K562 (cell line): ENCODE measurements at regions not wholly inside any gene's neighbourhood (a gene's known extent, or its start where the extent isn't known, plus 50 kb on each side); places are given as distances from the start of the nearest gene placed in this dataset.

Source experiments
- CTCF ChIP-seq, 3 experiments: IDR thresholded peaks in 2 of 3; conservative IDR thresholded peaks in 1 of 3; 2 replicates each; pipeline ENCODE4 v1.5.1; 2011 to 2012; ENCODE audit warnings: low read length in 3 of 3, mild to moderate bottlenecking in 3 of 3, control low read depth in 2 of 3, improper control_type of control experiment in 1 of 3, inconsistent platforms in 1 of 3, low read depth in 1 of 3, mixed read lengths in 1 of 3, moderate library complexity in 1 of 3; ENCODE audit not compliant: insufficient read depth in 2 of 3
- ELF2 ChIP-seq: fragments of 250-450 bp; sonication (Bioruptor Pico); IDR thresholded peaks from 2 replicates; pipeline ENCODE4 v1.5.0; 2021; ENCODE audit warnings: mild to moderate bottlenecking
- GMEB1 ChIP-seq: fragments of 250-450 bp; sonication (Bioruptor Pico); IDR thresholded peaks from 2 replicates; pipeline ENCODE4 v1.4.0; 2020; ENCODE audit warnings: mild to moderate bottlenecking
- HDAC6 ChIP-seq: IDR thresholded peaks from 2 replicates; pipeline ENCODE4 v1.6.1; 2012; ENCODE audit warnings: low read depth, mild to moderate bottlenecking, control low read depth, inconsistent platforms, low read length, moderate library complexity
- HMG20A ChIP-seq: fragments of 450-650 bp; formaldehyde crosslinking; conservative IDR thresholded peaks from 2 replicates; pipeline ENCODE4 v1.4.0; 2020; ENCODE audit warnings: mild to moderate bottlenecking, mixed read lengths
- KLF16 ChIP-seq: IDR thresholded peaks from 2 replicates; pipeline ENCODE4 v1.6.1; 2016; ENCODE audit warnings: antibody characterized with exemption
- MTF1 ChIP-seq: fragments of 250-450 bp; sonication (Bioruptor Pico); IDR thresholded peaks from 2 replicates; pipeline ENCODE4 v1.9.0; 2021; ENCODE audit warnings: moderate library complexity, mild to moderate bottlenecking, inconsistent platforms, borderline replicate concordance
- PHF8 ChIP-seq: fragments of 200-600 bp; sonication (generic); IDR thresholded peaks from 2 replicates; pipeline ENCODE4 v1.6.1; 2012; ENCODE audit warnings: mixed run types, mild to moderate bottlenecking, inconsistent platforms, low read length, moderate library complexity, borderline replicate concordance
- POLR2A ChIP-seq: fragments of 450-650 bp; conservative IDR thresholded peaks from 2 replicates; pipeline ENCODE4 v1.6.1; 2016
- PTBP1 ChIP-seq: fragments of 200-400 bp; formaldehyde crosslinking; IDR thresholded peaks from 2 replicates; pipeline ENCODE4 v1.6.1; 2017; ENCODE audit warnings: low read depth, low read length
- RAD21 ChIP-seq, 2 experiments: fragments of 250-450 bp in 1 of 2; fragments of 450-650 bp in 1 of 2; sonication (Bioruptor Pico) in 1 of 2; formaldehyde crosslinking in 1 of 2; IDR thresholded peaks in 1 of 2; conservative IDR thresholded peaks in 1 of 2; 2 replicates each; pipeline versions ENCODE4 v1.4.0 to v1.8.0; 2020 to 2022; ENCODE audit warnings: mild to moderate bottlenecking in 2 of 2, moderate library complexity in 1 of 2
- RFX5 ChIP-seq: IDR thresholded peaks from 2 replicates; pipeline ENCODE4 v1.6.1; 2011; ENCODE audit warnings: low read depth, mild to moderate bottlenecking, improper control_type of control experiment, low read length
- SMAD2 ChIP-seq: fragments of 150-350 bp; IDR thresholded peaks from 2 replicates; pipeline ENCODE4 v1.6.1; 2014; ENCODE audit warnings: low read depth, mild to moderate bottlenecking, low read length
- SMC3 ChIP-seq: conservative IDR thresholded peaks from 2 replicates; pipeline ENCODE4 v1.6.1; 2011; ENCODE audit warnings: low read depth, low read length, improper control_type of control experiment; ENCODE audit not compliant: insufficient read depth
- TEAD1 ChIP-seq, 2 experiments: fragments of 450-650 bp in 1 of 2; sonication (generic) in 1 of 2; formaldehyde crosslinking; IDR thresholded peaks; 2 replicates each; pipeline versions ENCODE4 v1.4.0 to v1.8.0; 2020 to 2022; ENCODE audit warnings: mild to moderate bottlenecking in 2 of 2, missing genetic modification reagents in 1 of 2
- TEAD4 ChIP-seq, 2 experiments: sonication (generic) in 1 of 2; formaldehyde crosslinking in 1 of 2; IDR thresholded peaks; 2 replicates each; pipeline versions ENCODE4 v1.6.1 to v1.8.0; 2012 to 2022; ENCODE audit warnings: borderline replicate concordance in 1 of 2, inconsistent platforms in 1 of 2, low read length in 1 of 2, mild to moderate bottlenecking in 1 of 2, missing genetic modification reagents in 1 of 2
- TOE1 ChIP-seq, 2 experiments: fragments of 450-650 bp in 1 of 2; sonication (generic) in 1 of 2; formaldehyde crosslinking in 1 of 2; IDR thresholded peaks; 2 replicates each; pipeline versions ENCODE4 v1.7.1 to v1.8.0; 2016 to 2022; ENCODE audit warnings: borderline replicate concordance in 2 of 2, mild to moderate bottlenecking in 2 of 2, antibody characterized with exemption in 1 of 2, inconsistent platforms in 1 of 2, low read depth in 1 of 2, missing genetic modification reagents in 1 of 2, moderate library complexity in 1 of 2
- WHSC1 ChIP-seq: IDR thresholded peaks from one replicate; pipeline ENCODE4 v1.6.1; 2012; ENCODE audit warnings: low read length, control low read depth, inconsistent platforms
- ZKSCAN1 ChIP-seq: fragments of 150-350 bp; IDR thresholded peaks from 2 replicates; pipeline ENCODE4 v1.6.1; 2016; ENCODE audit warnings: low read depth, low read length
- ZNF184 ChIP-seq: sonication (generic); formaldehyde crosslinking; IDR thresholded peaks from 2 replicates; pipeline ENCODE4 v1.5.0; 2020; ENCODE audit warnings: missing genetic modification reagents
- ZNF212 ChIP-seq: fragments of 450-650 bp; formaldehyde crosslinking; IDR thresholded peaks from 2 replicates; pipeline ENCODE4 v1.4.0; 2020; ENCODE audit warnings: mild to moderate bottlenecking
- ZNF282 ChIP-seq: sonication (generic); formaldehyde crosslinking; IDR thresholded peaks from 2 replicates; pipeline ENCODE4 v1.8.1; 2023; ENCODE audit warnings: missing genetic modification reagents
- ZNF354B ChIP-seq: fragments of 250-450 bp; sonication (Bioruptor Pico); IDR thresholded peaks from 2 replicates; pipeline ENCODE4 v1.4.0; 2020
- ZNF584 ChIP-seq: fragments of 200-800 bp; sonication (Bioruptor generic); IDR thresholded peaks from 2 replicates; pipeline ENCODE4 v1.6.1; 2016; ENCODE audit warnings: low read depth, mild to moderate bottlenecking, missing genetic modification characterization, missing compliant biosample characterization

GRCh38 chr15:25501828-25502446 is 63.1 kb upstream of the UBE3A start (continued):
- TF ChIP-seq TEAD1 (CRISPR knock-in tag; IDR thresholded peaks at IDR 0.05): peak; percentile 95 to 99
- TF ChIP-seq KLF16: no peak
- no peak for TF ChIP-seq WHSC1
- no peak for TF ChIP-seq ZNF354B (CRISPR knock-in tag)
- peak in 1 of 2 experiments; percentile 63; a peak in 3 of 4 replicates for TF ChIP-seq RAD21 (CRISPR knock-in tag; conservative IDR thresholded peaks at IDR 0.05 in 1 of 2, IDR thresholded peaks at IDR 0.05 in 1 of 2)
- TF ChIP-seq MTF1 (CRISPR knock-in tag): no peak
- TF ChIP-seq POLR2A: no peak
- TF ChIP-seq TOE1 (IDR thresholded peaks at IDR 0.05; ENCODE audit: borderline replicate concordance): no peak
- no peak for TF ChIP-seq TOE1 (CRISPR knock-in tag; IDR thresholded peaks at IDR 0.05; ENCODE audit: borderline replicate concordance, low read depth)
- TF ChIP-seq GMEB1 (CRISPR knock-in tag): no peak
- TF ChIP-seq ELF2 (CRISPR knock-in tag): no peak
- no peak for TF ChIP-seq ZKSCAN1
- no peak for TF ChIP-seq PTBP1
- TF ChIP-seq ZNF184 (CRISPR knock-in tag): no peak
- TF ChIP-seq ZNF212 (CRISPR knock-in tag): no peak
- TF ChIP-seq SMAD2: no peak
- 0 out of 2 replicates have a peak, but pooled peaks have one; percentile 27 for TF ChIP-seq SMC3
- peak; percentile 84 for TF ChIP-seq TEAD4 (IDR thresholded peaks at IDR 0.05; ENCODE audit: low read length)
- TF ChIP-seq TEAD4 (CRISPR knock-in tag; IDR thresholded peaks at IDR 0.05; ENCODE audit: borderline replicate concordance): no peak
- TF ChIP-seq ZNF282 (CRISPR knock-in tag): no peak
- no peak for TF ChIP-seq HDAC6
- no peak for TF ChIP-seq HMG20A
- no peak for TF ChIP-seq RFX5
- no peak for TF ChIP-seq ZNF584 (CRISPR knock-in tag)
- TF ChIP-seq CTCF (IDR thresholded peaks at IDR 0.05 in 2 of 3, conservative IDR thresholded peaks at IDR 0.05 in 1 of 3; ENCODE audit: insufficient read depth in 2 of 3, low read depth in 1 of 3, low read length in 3 of 3): peak; percentile 30 to 66 (median 58); a peak in 5 of 6 replicates
- TF ChIP-seq PHF8: no peak
